ENCODE measurements at regions not wholly inside any gene's neighbourhood (a gene's known extent, or its start where the extent isn't known, plus 50 kb on each side); places are given as distances from the start of the nearest gene placed in this dataset.
A peak's percentile ranks its signal among the peaks of the same experiment; 100 is the strongest.

DNA sequence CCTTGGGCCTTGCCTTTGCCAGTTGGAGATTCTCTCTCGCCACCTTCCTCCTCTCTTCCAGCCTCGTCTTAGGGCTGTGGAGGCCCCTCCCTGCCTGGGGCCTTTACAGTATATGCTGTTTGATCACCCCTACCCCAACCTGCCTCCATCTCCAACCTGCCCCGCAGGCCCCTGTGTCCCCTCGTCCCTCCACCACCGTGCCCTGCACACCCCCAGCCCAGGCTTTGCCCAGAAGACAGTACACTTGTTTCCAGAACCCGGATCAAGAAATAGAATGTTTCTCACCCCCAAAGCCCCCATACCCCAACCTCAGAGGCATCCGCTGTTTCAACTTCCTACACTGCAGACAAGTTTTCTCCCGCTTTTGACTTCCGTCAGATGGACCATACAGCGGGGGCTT is 202.3 kb upstream of the C14orf180 start:
- in situ Hi-C loops (cut with MboI; ENCODE audit: low sequenced_read_pairs, unreplicated experiment), result no loop called here
- TF ChIP-seq CTCF (IDR thresholded peaks at IDR 0.05; ENCODE audit: borderline replicate concordance, control extremely low read depth, extremely low read depth, insufficient read depth, missing control alignments), result no peak
- no peak for DNase-seq (ENCODE audit: low spot score)

DNA sequence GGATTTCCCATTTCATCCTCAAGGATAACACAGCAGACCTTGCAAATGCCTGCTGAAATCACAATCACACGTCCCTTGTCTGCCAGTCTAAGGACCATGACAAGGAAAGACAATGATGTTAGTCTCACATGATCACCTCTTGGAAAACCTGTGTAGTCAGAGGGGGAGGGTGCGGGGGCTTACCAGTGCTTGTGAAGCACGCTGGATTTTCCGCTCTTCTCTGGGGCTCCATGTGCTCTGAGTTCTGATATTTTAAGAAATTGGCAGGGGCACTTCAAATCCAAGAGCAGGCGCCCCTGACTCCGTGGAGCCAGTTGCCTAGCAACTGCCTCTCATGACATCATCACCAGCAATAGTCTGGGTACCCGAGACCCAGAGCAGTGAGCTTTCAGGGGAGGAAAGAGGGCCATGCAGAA is 200.9 kb upstream of the C14orf180 start:
- no peak for TF ChIP-seq CTCF (IDR thresholded peaks at IDR 0.05; ENCODE audit: borderline replicate concordance, control extremely low read depth, extremely low read depth, insufficient read depth, missing control alignments)
- in situ Hi-C loops (cut with MboI; ENCODE audit: low sequenced_read_pairs, unreplicated experiment), result no loop called here
- no peak for DNase-seq (ENCODE audit: low spot score)

- in situ Hi-C loops (cut with MboI; ENCODE audit: low sequenced_read_pairs, unreplicated experiment), result no loop called here
- DNase-seq (ENCODE audit: low spot score), result peak; percentile 17
- TF ChIP-seq CTCF (IDR thresholded peaks at IDR 0.05; ENCODE audit: borderline replicate concordance, control extremely low read depth, extremely low read depth, insufficient read depth, missing control alignments), result no peak
Observed at GRCh38 chr14:104382361-104383087, 197.0 kb upstream of the C14orf180 start.

DNA sequence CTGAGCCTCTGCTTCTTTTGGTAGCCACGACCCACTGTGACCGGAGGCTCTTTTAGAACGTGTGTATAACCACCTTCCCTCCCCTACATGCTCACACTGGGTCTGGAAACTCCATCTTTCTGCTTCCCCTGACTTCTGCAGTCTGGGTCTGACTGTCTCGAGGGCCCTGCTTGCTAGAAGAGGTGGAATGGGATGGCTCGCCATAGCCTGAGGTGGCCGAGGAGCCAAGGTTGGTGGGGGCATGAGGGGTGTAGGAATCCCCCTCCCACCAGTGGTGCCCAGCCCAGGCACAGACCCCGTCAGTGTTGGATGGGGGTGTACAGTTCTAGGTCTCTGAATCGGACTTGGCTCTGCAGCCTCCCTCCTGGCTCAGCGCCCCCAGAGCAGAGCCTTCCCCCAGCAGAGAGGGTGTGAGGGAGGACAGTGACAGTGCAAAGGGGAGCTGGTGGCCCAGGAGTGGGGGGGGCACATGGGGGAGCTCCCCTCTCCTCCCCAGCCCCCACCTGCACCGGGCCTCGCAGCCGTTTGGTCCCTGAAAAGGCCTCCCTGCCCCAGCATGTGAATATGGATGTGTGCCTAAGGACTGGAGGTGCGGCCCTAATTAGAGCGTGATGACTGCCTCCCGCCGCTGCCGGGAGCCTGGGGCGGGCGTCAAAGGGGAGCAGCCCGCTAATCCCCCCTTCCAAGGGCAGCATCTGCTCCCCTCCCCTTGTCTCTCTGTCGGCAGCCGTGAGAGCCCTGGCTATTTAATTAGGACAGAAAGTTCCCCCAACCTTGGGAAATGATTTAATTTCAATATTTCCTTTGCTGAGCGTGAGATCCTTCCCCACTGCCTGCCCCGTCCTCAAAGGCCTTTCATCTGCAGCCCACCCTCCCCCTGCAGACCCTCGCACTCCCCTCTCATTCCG is 196.2 kb upstream of the C14orf180 start:
- peak; percentile 23 for DNase-seq (ENCODE audit: low spot score)
- TF ChIP-seq CTCF (IDR thresholded peaks at IDR 0.05; ENCODE audit: borderline replicate concordance, control extremely low read depth, extremely low read depth, insufficient read depth, missing control alignments), result no peak
- in situ Hi-C loops (cut with MboI; ENCODE audit: low sequenced_read_pairs, unreplicated experiment), result no loop called here

GRCh38 chr14:104383996-104384775 is 195.4 kb upstream of the C14orf180 start:
- TF ChIP-seq CTCF (IDR thresholded peaks at IDR 0.05; ENCODE audit: borderline replicate concordance, control extremely low read depth, extremely low read depth, insufficient read depth, missing control alignments), result no peak
- in situ Hi-C loops (cut with MboI; ENCODE audit: low sequenced_read_pairs, unreplicated experiment), result no loop called here
- peak; percentile 38 for DNase-seq (ENCODE audit: low spot score)

- no peak for TF ChIP-seq CTCF (IDR thresholded peaks at IDR 0.05; ENCODE audit: borderline replicate concordance, control extremely low read depth, extremely low read depth, insufficient read depth, missing control alignments)
- in situ Hi-C loops (cut with MboI; ENCODE audit: low sequenced_read_pairs, unreplicated experiment), result no loop called here
- DNase-seq (ENCODE audit: low spot score), result peak; percentile 29
Observed at GRCh38 chr14:104384776-104385071, 194.8 kb upstream of the C14orf180 start.
